Endothelial cell of umbilical vein (primary cell): ENCODE measurements at regions not wholly inside any gene's neighbourhood (a gene's known extent, or its start where the extent isn't known, plus 50 kb on each side); places are given as distances from the start of the nearest gene placed in this dataset.

ENCODE experiments used
- BruUV-seq: library from RNA; stranded (reverse); fragments of 400-500 nt; replicated peaks from 2 replicates; lab custom pipeline; 2021; lab: Mats Ljungman, UMichigan
- CTCF ChIA-PET: fragments of 300-600, 350-600 bp; sonication (Branson Sonifier 250); formaldehyde crosslinking; loops from one replicate; lab custom pipeline; 2021; ENCODE audit warnings: antibody characterized with exemption, inconsistent platforms; lab: Charles Lee
- POLR2A ChIA-PET: fragments of 300-600, 350-600 bp; sonication (Branson Sonifier 250); formaldehyde crosslinking; loops from one replicate; lab custom pipeline; 2021; ENCODE audit warnings: antibody characterized with exemption, inconsistent platforms; lab: Charles Lee
- DNase-seq: peaks from one replicate; pipeline ENCODE4 v3.0.0-alpha.2; 2011; ENCODE audit warnings: low read depth, low spot score
- FAIRE-seq: peaks from 2 replicates; lab custom pipeline; 2011; peaks lifted over from hg19 to GRCh38; lab: Jason Lieb, UNC
- H2AFZ ChIP-seq: 2 replicates; pipeline ENCODE4 v1.6.0; 2012; ENCODE audit warnings: low read depth, low read length, control low read depth, inconsistent platforms
- H3K27ac ChIP-seq: 2 replicates; pipeline ENCODE4 v1.5.1; 2011; ENCODE audit warnings: low read depth, mild to moderate bottlenecking, control low read depth, low read length, moderate library complexity; ENCODE audit not compliant: insufficient read depth
- H3K27me3 ChIP-seq, 2 experiments: 2 replicates each; pipeline versions ENCODE4 v1.6.0 to v1.6.1; 2011; ENCODE audit warnings: low read length in 2 of 2, mixed read lengths in 1 of 2; ENCODE audit not compliant: control insufficient read depth in 2 of 2, insufficient read depth in 2 of 2
- H3K36me3 ChIP-seq, 2 experiments: 2 replicates in 1 of 2; 3 replicates in 1 of 2; pipeline ENCODE4 v1.5.1; 2011; ENCODE audit warnings: low read length in 2 of 2, mild to moderate bottlenecking in 1 of 2, moderate library complexity in 1 of 2; ENCODE audit not compliant: control insufficient read depth in 2 of 2, insufficient read depth in 2 of 2; ENCODE audit errors: extremely low read depth in 1 of 2
- H3K4me1 ChIP-seq: 3 replicates; pipeline ENCODE4 v1.5.1; 2011; ENCODE audit warnings: mild to moderate bottlenecking, low read length; ENCODE audit not compliant: control insufficient read depth, insufficient read depth; ENCODE audit errors: extremely low read depth
- H3K4me2 ChIP-seq: 2 replicates; pipeline ENCODE4 v1.6.1; 2011; ENCODE audit warnings: low read length, control low read depth, mixed read lengths; ENCODE audit not compliant: insufficient read depth
- H3K4me3 ChIP-seq, 3 experiments: fragments of 200-600 bp in 1 of 3; sonication (generic), shearing (Covaris generic) in 1 of 3; replicated peaks in 1 of 3; 2 replicates each; pipeline ENCODE4 v1.5.1; 2011 to 2016; ENCODE audit warnings: control low read depth in 3 of 3, low read length in 3 of 3, mild to moderate bottlenecking in 2 of 3, inconsistent platforms in 1 of 3, low read depth in 1 of 3, moderate library complexity in 1 of 3; ENCODE audit not compliant: insufficient read depth in 1 of 3
- H3K79me2 ChIP-seq: 2 replicates; pipeline ENCODE4 v1.6.0; 2012; ENCODE audit warnings: low read length, inconsistent platforms; ENCODE audit not compliant: control insufficient read depth, insufficient read depth
- H3K9ac ChIP-seq: replicated peaks from 2 replicates; pipeline ENCODE3; 2011; ENCODE audit warnings: low read length, control low read depth; ENCODE audit not compliant: insufficient read depth; ENCODE audit errors: extremely low read depth
- H3K9me1 ChIP-seq: replicated peaks from 3 replicates; pipeline ENCODE4 v1.6.0; 2011; ENCODE audit warnings: mild to moderate bottlenecking, low read length; ENCODE audit not compliant: control insufficient read depth, insufficient read depth; ENCODE audit errors: extremely low read depth
- H3K9me3 ChIP-seq: replicated peaks from 2 replicates; pipeline ENCODE4 v1.5.1; 2012; ENCODE audit warnings: low read length, inconsistent platforms; ENCODE audit not compliant: control insufficient read depth, insufficient read depth
- H4K20me1 ChIP-seq: replicated peaks from 2 replicates; pipeline ENCODE3; 2011; ENCODE audit warnings: mild to moderate bottlenecking, low read length; ENCODE audit not compliant: control insufficient read depth, insufficient read depth; ENCODE audit errors: extremely low read depth
- CTCF ChIP-seq, 2 donors: IDR thresholded peaks; 1 replicate in 1 of 2; 2 replicates in 1 of 2; pipeline ENCODE4 v1.5.1; 2011; ENCODE audit warnings: low read length in 2 of 2, mild to moderate bottlenecking in 2 of 2, moderate library complexity in 2 of 2, control low read depth in 1 of 2, inconsistent platforms in 1 of 2, low read depth in 1 of 2; ENCODE audit not compliant: insufficient read depth in 1 of 2; ENCODE audit errors: extremely low read depth in 1 of 2
- EZH2 ChIP-seq: IDR thresholded peaks from 2 replicates; pipeline ENCODE4 v1.6.1; 2012; ENCODE audit warnings: borderline replicate concordance, low read depth, mild to moderate bottlenecking, moderate library complexity, low read length, inconsistent platforms; ENCODE audit not compliant: severe bottlenecking
- FOS ChIP-seq: IDR thresholded peaks from 2 replicates; pipeline ENCODE4 v1.6.1; 2011; ENCODE audit warnings: mild to moderate bottlenecking, low read length, moderate library complexity, borderline replicate concordance; ENCODE audit not compliant: insufficient read depth
- GATA2 ChIP-seq: IDR thresholded peaks from 2 replicates; pipeline ENCODE4 v1.7.0; 2011; ENCODE audit warnings: low read depth, mild to moderate bottlenecking, moderate library complexity, mixed read lengths, low read length; ENCODE audit not compliant: insufficient read length, insufficient read depth
- JUN ChIP-seq: IDR thresholded peaks from 2 replicates; pipeline ENCODE4 v1.6.1; 2011; ENCODE audit warnings: borderline replicate concordance, low read depth; ENCODE audit not compliant: insufficient read length, insufficient read depth
- MYC ChIP-seq: IDR thresholded peaks from one replicate; pipeline ENCODE4 v1.6.1; 2011; ENCODE audit warnings: mild to moderate bottlenecking, low read depth, low read length
- POLR2A ChIP-seq: IDR thresholded peaks from 2 replicates; pipeline ENCODE4 v1.6.1; 2012; ENCODE audit warnings: low read depth, mild to moderate bottlenecking, control low read depth, low read length
- POLR2AphosphoS5 ChIP-seq: IDR thresholded peaks from 2 replicates; pipeline ENCODE4 v1.6.1; 2012; ENCODE audit warnings: low read depth, mild to moderate bottlenecking, control low read depth, low read length, moderate library complexity; ENCODE audit not compliant: insufficient read depth
- dilution Hi-C: fragments of 300-500 bp; cut with MboI; formaldehyde crosslinking; loops from one replicate; pipeline ENCODE4 v1.15.0; 2019; ENCODE audit warnings: low sequenced_read_pairs; ENCODE audit not compliant: extremely low pct_ligation_motif_present
- intact Hi-C: fragments of 100-400 bp; cut with micrococcal nuclease; formaldehyde crosslinking; loops from one replicate; pipeline ENCODE4 v1.10.0; 2022
- TF ChIP-seq, protein P1 (sequence below): IDR thresholded peaks from 2 replicates; pipeline ENCODE4 v1.6.1; 2011; ENCODE audit not compliant: insufficient read depth, insufficient read length

GRCh38 chr16:85402910-85403692 is 210.0 kb upstream of the GSE1 start:
- ChIA-PET POLR2A (interaction anchor here (1.2 kb wide), 1 partner anchor 13 kb away, joined by 5 read pairs; no protein-coding TSS in a partner anchor), CTCF (interaction anchor here (0.6 to 2.8 kb wide), 8 partner anchors 9 to 288 kb away, joined by 3 to 12 read pairs (median 4); no protein-coding TSS in a partner anchor)
- Histone ChIP-seq H2AFZ (no peak overlapping the region), H3K27me3 (no peaks in the 10 kb centered on the region), H3K4me3 (no peak overlapping the region), H3K9me3 (no peaks in the 10 kb centered on the region), H4K20me1 (no peaks in the 10 kb centered on the region), H3K4me1 (no peaks in the 10 kb centered on the region), H3K4me2 (no peak overlapping the region), H3K79me2 (no peaks in the 10 kb centered on the region), H3K9ac (no peak overlapping the region), H3K9me1 (no peaks in the 10 kb centered on the region), H3K27ac (no peak overlapping the region), H3K36me3 (no peaks in the 10 kb centered on the region)
- TF ChIP-seq EZH2: no peak
- TF ChIP-seq GATA2: no peak
- TF ChIP-seq POLR2AphosphoS5: no peak
- no peak for TF ChIP-seq CTCF (IDR thresholded peaks at IDR 0.05; ENCODE audit: extremely low read depth in 1 of 2, insufficient read depth in 1 of 2, low read depth in 1 of 2, low read length in 2 of 2)
- no peak for TF ChIP-seq MYC
- no peak for TF ChIP-seq POLR2A
- no peak for TF ChIP-seq JUN
- TF ChIP-seq, protein P1, sequence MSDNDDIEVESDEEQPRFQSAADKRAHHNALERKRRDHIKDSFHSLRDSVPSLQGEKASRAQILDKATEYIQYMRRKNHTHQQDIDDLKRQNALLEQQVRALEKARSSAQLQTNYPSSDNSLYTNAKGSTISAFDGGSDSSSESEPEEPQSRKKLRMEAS: no peak
- TF ChIP-seq FOS: no peak
- peak; percentile 71 for DNase-seq
- intact Hi-C loops: no loop called here
- dilution Hi-C loops: no loop called here
- no TSS peak for BruUV-seq
- FAIRE-seq: no peak
